PC-9 (cell line): ENCODE measurements at regions not wholly inside any gene's neighbourhood (a gene's known extent, or its start where the extent isn't known, plus 50 kb on each side); places are given as distances from the start of the nearest gene placed in this dataset.

Experiments
- BruUV-seq: library from RNA; stranded (reverse); fragments of 400-500 nt; replicated peaks from 2 replicates; lab custom pipeline; 2021; lab: Mats Ljungman, UMichigan
- CTCF ChIA-PET: fragments of 300-600 bp; sonication (Branson Sonifier 250); formaldehyde crosslinking; loops from one replicate; lab custom pipeline; 2022; ENCODE audit warnings: antibody characterized with exemption; lab: Charles Lee
- POLR2A ChIA-PET: fragments of 300-600 bp; sonication (Branson Sonifier 250); formaldehyde crosslinking; loops from one replicate; lab custom pipeline; 2022; ENCODE audit warnings: antibody characterized with exemption; ENCODE audit not compliant: unreplicated experiment; lab: Charles Lee
- DNase-seq, 2 experiments: peaks; one replicate each; pipeline versions ENCODE4 v3.0.0 to v3.0.0-alpha.2; 2015 to 2022; ENCODE audit warnings: mixed read lengths in 1 of 2
- H2AFZ ChIP-seq: fragments of 200-600 bp; sonication (generic); 2 replicates; pipeline ENCODE4 v1.8.1; 2017; ENCODE audit warnings: antibody characterized with exemption
- H3F3A ChIP-seq: fragments of 200-600 bp; sonication (generic); 2 replicates; pipeline ENCODE4 v1.8.1; 2017; ENCODE audit warnings: antibody characterized with exemption, mild to moderate bottlenecking, low read depth; ENCODE audit not compliant: insufficient read depth
- H3K27ac ChIP-seq: fragments of 200-600 bp; sonication (generic); 2 replicates; pipeline ENCODE4 v1.6.1; 2016; ENCODE audit warnings: mixed run types
- H3K27me3 ChIP-seq: fragments of 200-600 bp; sonication (generic); 2 replicates; pipeline ENCODE4 v1.6.1; 2016; ENCODE audit warnings: low read depth, mixed run types; ENCODE audit not compliant: insufficient read depth
- H3K36me3 ChIP-seq: fragments of 200-600 bp; sonication (generic); 2 replicates; pipeline ENCODE4 v1.6.1; 2016; ENCODE audit warnings: low read depth, mixed run types
- H3K4me1 ChIP-seq: fragments of 200-600 bp; sonication (generic); replicated peaks from 2 replicates; pipeline ENCODE4 v1.6.1; 2016; ENCODE audit warnings: mixed run types; ENCODE audit not compliant: insufficient read depth
- H3K4me2 ChIP-seq: fragments of 200-600 bp; sonication (generic); 2 replicates; pipeline ENCODE4 v1.6.1; 2017; ENCODE audit warnings: mixed run types
- H3K4me3 ChIP-seq: fragments of 200-600 bp; sonication (generic); 2 replicates; pipeline ENCODE4 v1.6.1; 2016; ENCODE audit warnings: mixed run types
- H3K79me2 ChIP-seq: fragments of 200-600 bp; sonication (generic); 2 replicates; pipeline ENCODE4 v1.6.1; 2017; ENCODE audit warnings: low read depth, mixed run types
- H3K9me2 ChIP-seq: fragments of 200-600 bp; sonication (generic); 2 replicates; pipeline ENCODE4 v1.8.1; 2017; ENCODE audit warnings: mild to moderate bottlenecking; ENCODE audit not compliant: insufficient read depth
- H3K9me3 ChIP-seq: fragments of 200-600 bp; sonication (generic); 2 replicates; pipeline ENCODE4 v1.8.1; 2016; ENCODE audit warnings: low read depth; ENCODE audit not compliant: insufficient read depth
- H4K20me1 ChIP-seq: fragments of 200-600 bp; sonication (generic); 2 replicates; pipeline ENCODE4 v1.8.1; 2017; ENCODE audit not compliant: insufficient read depth
- CTCF ChIP-seq: fragments of 200-600 bp; sonication (generic); conservative IDR thresholded peaks from 2 replicates; pipeline ENCODE4 v1.6.1; 2017; ENCODE audit warnings: mixed run types, antibody characterized with exemption, mild to moderate bottlenecking, moderate library complexity
- EZH2 ChIP-seq: fragments of 200-600 bp; sonication (generic); IDR thresholded peaks from 2 replicates; pipeline ENCODE4 v1.8.0; 2017; ENCODE audit warnings: antibody characterized with exemption, low read depth
- intact Hi-C: fragments of 100-400 bp; cut with micrococcal nuclease; formaldehyde crosslinking; loops from one replicate; pipeline ENCODE4 v1.10.0; 2022; ENCODE audit not compliant: unreplicated experiment

GRCh38 chr13:63287926-63288325 lies 1872.3 kb upstream of the PCDH20 start:
- Histone ChIP-seq H4K20me1 (no peaks in the 10 kb centered on the region), H3K9me2 (no peaks in the 10 kb centered on the region), H3K36me3 (no peaks in the 10 kb centered on the region), H3K4me1 (no peaks in the 10 kb centered on the region), H3F3A (no peaks in the 10 kb centered on the region), H3K4me2 (no peak overlapping the region), H3K79me2 (no peaks in the 10 kb centered on the region), H3K9me3 (no peaks in the 10 kb centered on the region), H2AFZ (no peak overlapping the region), H3K27me3 (no peaks in the 10 kb centered on the region), H3K4me3 (no peak overlapping the region), H3K27ac (no peak overlapping the region)
- ChIA-PET CTCF (no interaction called here), POLR2A (no interaction called here)
- no TSS peak for BruUV-seq
- no peak for DNase-seq
- intact Hi-C loops: no loop called here
- no peak for TF ChIP-seq EZH2

- intact Hi-C loops: no loop called here
- POLR2A ChIA-PET: no interaction called here
- no peaks in the 10 kb centered on the region for H3K27me3 ChIP-seq
Observed at GRCh38 chr13:63285426-63285825, 1869.8 kb upstream of the PCDH20 start.

GRCh38 chr13:63279136-63279535 lies 1863.5 kb upstream of the PCDH20 start:
- Histone ChIP-seq H2AFZ (no peak overlapping the region), H3K9me3 (no peaks in the 10 kb centered on the region), H3F3A (no peaks in the 10 kb centered on the region), H3K4me1 (no peaks in the 10 kb centered on the region), H3K36me3 (no peaks in the 10 kb centered on the region), H3K27ac (no peak overlapping the region), H4K20me1 (no peaks in the 10 kb centered on the region), H3K9me2 (no peaks in the 10 kb centered on the region), H3K4me3 (no peak overlapping the region), H3K4me2 (no peak overlapping the region), H3K79me2 (no peaks in the 10 kb centered on the region), H3K27me3 (no peaks in the 10 kb centered on the region)
- DNase-seq: no peak
- POLR2A ChIA-PET: no interaction called here
- CTCF ChIA-PET: no interaction called here
- intact Hi-C loops: no loop called here
- TF ChIP-seq CTCF (no peak), EZH2 (no peak)
- BruUV-seq: no TSS peak

More at GRCh38 chr13:63285426-63285825, 1869.8 kb upstream of the PCDH20 start:
- Histone ChIP-seq H3K9me3 (no peaks in the 10 kb centered on the region), H4K20me1 (no peaks in the 10 kb centered on the region), H2AFZ (no peak overlapping the region), H3K4me1 (no peaks in the 10 kb centered on the region), H3K4me2 (no peak overlapping the region), H3K36me3 (no peaks in the 10 kb centered on the region), H3K4me3 (no peak overlapping the region), H3K79me2 (no peaks in the 10 kb centered on the region), H3F3A (no peaks in the 10 kb centered on the region), H3K27ac (no peak overlapping the region), H3K9me2 (no peaks in the 10 kb centered on the region)
- CTCF ChIA-PET: no interaction called here
- no peak for TF ChIP-seq CTCF
- TF ChIP-seq EZH2: no peak
- DNase-seq: no peak
- BruUV-seq: no TSS peak

- no TSS peak for BruUV-seq
Observed at GRCh38 chr13:63274772-63275171, 1859.1 kb upstream of the PCDH20 start.

More at GRCh38 chr13:63274772-63275171, 1859.1 kb upstream of the PCDH20 start:
- no peaks in the 10 kb centered on the region for H4K20me1 ChIP-seq
- ChIA-PET POLR2A (no interaction called here), CTCF (no interaction called here)
- H3K4me2 ChIP-seq: no peak overlapping the region
- H3K79me2 ChIP-seq: no peaks in the 10 kb centered on the region
- H3K27me3 ChIP-seq: no peaks in the 10 kb centered on the region
- intact Hi-C loops: no loop called here
- H2AFZ ChIP-seq: no peak overlapping the region
- no peak for DNase-seq
- no peak overlapping the region for H3K4me3 ChIP-seq
- no peaks in the 10 kb centered on the region for H3F3A ChIP-seq
- no peaks in the 10 kb centered on the region for H3K9me3 ChIP-seq
- no peaks in the 10 kb centered on the region for H3K36me3 ChIP-seq
- TF ChIP-seq CTCF (no peak), EZH2 (no peak)
- H3K9me2 ChIP-seq: no peaks in the 10 kb centered on the region
- no peak overlapping the region for H3K27ac ChIP-seq
- no peaks in the 10 kb centered on the region for H3K4me1 ChIP-seq
